T-helper 1 cell treated with Interleukin-12 subunit alpha and Interleukin-12 subunit beta and Interleukin-4 antibody, amounts not matched to agents 30 ng/mL and 1 ng/mL, for 36 hours (primary cell): ENCODE measurements at regions not wholly inside any gene's neighbourhood (a gene's known extent, or its start where the extent isn't known, plus 50 kb on each side); places are given as distances from the start of the nearest gene placed in this dataset.
"Not testable (repeated sequence)": the region's sequence is repeated elsewhere in the genome, so short reads cannot be mapped to it uniquely, and the experiment has no call there.

Experiments
- intact Hi-C: fragments of 100-400 bp; cut with micrococcal nuclease; formaldehyde crosslinking; loops from one replicate; pipeline ENCODE4 v1.15.1; 2024

DNA sequence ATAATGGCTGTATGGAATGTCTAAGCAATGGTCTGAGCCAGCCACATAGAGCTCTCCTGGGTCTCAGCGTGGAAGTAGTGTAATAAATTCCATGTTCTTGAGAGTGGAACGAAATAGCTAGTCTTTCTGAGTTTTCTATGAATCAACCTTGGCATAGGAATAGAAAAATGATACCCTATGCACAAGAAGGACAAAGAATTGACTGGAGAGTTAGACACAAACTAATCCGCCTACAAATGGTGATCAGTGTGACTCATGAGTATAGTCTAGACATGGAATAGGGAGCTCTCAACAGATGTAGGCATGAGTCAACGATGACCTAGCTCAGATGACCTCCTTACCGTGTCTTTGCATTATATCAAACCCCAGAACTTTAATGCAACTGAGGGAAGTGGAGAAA is 256.8 kb upstream of the GRIN3A start:
- intact Hi-C loops, result no loop called here

DNA sequence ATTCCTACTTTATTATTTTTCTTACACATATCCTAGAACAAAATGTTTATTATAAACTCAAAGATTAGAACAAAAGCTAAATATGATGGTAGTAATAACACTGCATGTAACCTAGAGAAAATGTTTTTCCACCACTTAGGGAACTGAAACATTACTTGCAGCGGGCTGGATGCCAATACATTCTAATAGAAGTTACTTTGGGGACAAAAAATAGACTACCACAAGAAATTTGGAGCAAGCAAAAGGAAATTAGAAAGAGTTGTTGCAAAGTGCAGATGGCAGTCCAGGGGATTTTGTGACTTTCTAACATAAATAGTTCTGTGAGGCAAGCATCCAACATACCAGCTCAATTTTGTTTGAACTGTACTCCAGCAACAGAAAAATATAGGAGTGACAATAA is 255.3 kb upstream of the GRIN3A start:
- intact Hi-C loops, result no loop called here

DNA sequence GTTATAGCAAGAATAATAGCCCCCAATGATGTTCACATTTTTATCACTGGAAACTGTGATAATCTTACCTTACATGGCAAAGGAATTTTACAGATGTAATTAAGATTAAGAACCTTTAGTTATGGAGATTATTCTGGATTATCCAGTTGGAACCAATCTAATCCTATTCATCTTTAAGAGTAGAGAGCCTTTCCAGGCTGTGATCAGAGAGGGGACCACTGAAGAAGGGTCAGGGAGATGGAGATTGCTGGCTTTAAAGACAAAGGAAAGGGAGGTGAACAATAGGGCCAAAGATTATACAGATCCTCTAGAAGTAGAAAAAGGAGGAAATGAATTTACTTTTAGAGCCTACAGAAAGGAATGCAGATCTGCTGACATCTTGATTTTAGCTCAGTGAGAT is 253.5 kb upstream of the GRIN3A start:
- intact Hi-C loops, result no loop called here

DNA sequence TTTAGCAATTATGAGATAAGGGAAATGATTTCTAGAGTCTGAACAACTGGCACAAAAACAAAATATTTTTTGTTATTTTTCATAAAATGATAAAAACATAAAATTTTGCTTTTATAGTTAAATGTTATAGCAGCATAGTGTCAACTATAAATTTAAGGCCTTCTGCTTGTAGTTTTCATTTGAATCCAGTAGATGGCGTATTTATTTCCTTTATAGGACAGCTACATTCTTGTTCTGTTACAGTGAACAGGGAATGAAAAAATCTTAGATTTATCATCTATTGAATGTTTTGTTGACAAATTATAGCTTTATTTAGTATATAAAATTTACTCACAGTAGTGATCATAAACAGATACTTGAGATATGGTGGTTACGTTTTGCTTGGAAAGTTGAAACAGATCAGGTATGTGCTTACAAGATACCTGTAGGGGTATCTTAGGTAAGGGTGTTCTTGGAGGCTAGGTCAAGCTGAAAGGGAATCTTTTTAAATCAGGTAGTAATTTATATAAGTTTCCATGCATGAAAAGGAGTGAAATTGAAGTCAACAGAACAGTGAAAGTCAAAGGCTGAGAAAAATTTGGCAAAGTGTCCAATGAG is 239.3 kb upstream of the GRIN3A start:
- intact Hi-C loops, result no loop called here

DNA sequence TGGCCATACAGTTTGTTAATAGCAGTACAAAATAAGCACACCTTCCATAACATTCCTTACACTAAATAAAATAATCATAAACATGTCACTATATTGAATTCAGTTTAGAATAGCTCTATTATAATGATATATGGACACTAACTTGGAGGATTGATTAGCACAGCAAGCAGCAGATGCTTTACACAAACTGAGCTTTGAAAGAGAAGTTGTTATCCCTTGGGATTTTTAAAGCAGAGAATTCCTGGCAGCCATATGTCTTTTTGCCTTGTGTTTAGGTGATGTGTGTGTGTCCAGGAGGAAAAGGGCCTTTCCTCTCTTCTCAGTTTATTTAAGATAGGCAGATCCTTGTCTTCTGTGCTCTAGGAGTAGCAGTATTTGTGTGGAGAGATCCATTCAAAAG is 232.2 kb upstream of the GRIN3A start:
- intact Hi-C loops, result no loop called here

DNA sequence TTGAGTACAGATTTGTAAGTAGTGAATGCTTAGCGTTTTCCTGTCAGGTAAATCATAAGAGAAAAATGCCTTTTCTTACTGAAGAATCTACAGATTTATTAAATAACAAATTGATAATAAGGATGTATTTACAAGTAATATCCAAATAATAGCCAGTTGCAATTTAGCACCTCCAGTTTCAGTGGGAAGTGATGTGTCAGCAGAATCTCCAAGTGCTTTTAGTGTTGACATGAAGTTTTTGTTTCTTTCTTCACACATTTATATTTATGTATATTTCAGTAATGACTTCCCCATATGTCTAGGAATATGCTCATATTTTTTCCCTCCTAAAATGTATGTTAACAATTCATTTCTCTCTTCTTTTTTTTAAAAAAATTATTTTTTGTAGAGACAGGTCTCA is 229.9 kb upstream of the GRIN3A start:
- intact Hi-C loops, result no loop called here

DNA sequence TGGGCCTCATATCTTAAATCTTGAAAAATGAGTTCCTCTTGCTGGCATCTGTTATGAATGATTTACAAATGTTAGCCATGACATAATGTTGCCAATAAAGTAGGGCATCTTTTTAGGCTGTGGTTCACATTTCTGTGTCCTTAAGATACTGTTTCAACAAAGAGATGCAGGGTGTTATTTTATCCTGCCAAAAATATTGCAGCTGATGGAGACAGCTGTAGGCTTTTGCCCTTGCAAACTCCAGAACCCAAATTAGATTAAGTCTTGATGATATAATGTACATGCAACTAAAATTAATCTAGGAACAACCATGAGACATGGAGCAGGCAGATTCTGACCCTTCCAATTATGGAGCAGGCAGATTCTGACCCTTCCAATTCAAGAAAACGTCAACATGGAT is 228.2 kb upstream of the GRIN3A start:
- intact Hi-C loops, result no loop called here

DNA sequence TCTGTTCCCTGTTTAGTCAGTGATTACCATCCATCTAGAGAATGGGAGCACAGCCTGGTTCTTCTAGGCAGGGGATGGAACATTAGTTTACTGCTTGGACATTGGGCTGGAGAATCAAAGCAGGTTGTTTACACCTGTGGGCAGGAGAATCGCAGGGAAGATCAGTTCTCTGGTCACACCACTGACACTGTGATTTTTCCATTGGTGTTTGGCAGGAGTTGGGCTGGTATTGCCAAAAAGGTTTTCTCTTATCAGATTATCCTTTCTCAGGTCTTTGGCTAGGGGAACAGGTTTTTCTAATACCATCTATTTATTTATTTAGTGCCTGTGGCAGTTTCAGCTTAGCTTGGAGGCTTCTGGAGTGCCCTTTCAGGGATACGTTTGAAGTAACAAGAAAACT is 219.3 kb upstream of the GRIN3A start:
- intact Hi-C loops, result no loop called here

DNA sequence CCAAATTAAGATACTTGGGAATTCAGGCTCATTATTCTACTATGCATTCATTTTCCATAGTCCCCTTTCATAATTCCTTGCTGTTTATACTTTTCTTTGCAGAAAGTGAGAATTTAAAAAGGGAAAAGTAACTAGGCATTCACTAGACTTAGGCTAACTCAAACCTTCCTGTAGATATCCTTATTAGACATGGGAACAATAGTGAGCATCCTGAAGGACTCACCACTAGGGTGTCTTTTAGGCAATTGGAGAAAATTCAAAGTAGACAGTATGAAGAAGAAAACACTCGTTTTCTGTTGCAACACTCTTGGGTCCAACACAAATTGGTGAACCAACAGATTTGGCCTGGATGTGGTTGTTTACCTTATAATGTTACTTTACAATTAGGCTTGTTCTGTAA is 213.2 kb upstream of the GRIN3A start:
- intact Hi-C loops, result no loop called here

DNA sequence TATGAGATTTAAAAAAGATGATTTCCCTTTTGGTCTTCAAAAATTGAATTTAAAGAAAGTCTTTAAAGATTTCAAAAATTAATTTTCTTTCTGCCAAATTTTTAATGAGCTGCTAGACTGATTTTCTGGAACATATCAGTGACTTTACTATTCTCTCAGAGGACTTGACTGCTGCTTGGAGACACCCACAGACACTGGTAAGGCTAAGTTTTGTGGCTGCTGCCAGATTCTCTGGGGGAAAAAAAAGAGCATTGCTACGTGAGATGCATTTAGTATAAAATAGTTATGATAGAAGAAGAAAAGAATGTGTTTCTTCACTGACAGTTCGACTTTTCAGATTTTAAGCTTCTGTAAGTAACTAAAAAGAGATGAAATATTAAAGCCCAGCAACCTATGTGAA is 193.3 kb upstream of the GRIN3A start:
- intact Hi-C loops, result no loop called here

DNA sequence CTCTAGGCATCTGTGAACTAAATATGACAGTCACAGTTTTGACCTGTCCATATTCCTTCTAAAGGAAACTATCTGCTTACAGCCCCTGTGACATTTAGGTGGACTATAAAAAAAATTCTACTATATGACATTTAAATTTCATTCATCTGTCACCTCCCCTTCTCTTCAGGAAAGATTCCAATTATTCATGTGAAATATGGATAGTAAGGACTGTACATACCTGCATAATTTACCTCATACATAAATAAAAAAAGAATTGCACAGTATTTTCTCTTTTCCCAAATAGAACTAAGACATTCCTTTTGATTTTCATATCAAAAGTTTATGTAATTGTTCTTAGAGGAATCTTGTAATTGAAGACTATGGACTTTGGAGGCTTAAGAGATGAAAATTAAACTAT is 192.3 kb upstream of the GRIN3A start:
- intact Hi-C loops, result no loop called here

DNA sequence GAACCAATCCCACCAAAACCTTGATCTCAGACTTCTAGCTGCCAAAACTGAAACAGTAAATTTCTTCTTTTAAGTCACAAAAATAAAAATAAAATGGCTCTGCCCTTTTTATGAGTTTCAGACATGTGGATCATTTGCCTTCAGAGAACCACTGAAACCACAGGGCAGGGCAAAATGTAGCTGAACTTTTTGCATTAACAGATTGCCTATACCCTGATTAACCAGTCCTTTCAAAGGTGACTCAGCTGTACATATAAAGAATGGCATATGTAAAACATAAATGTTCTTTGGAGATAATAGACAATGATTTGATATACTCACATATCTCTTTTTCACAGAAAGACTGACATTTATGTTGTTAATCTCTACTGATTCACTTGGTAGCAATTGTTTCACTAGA is 187.1 kb upstream of the GRIN3A start:
- intact Hi-C loops, result no loop called here

DNA sequence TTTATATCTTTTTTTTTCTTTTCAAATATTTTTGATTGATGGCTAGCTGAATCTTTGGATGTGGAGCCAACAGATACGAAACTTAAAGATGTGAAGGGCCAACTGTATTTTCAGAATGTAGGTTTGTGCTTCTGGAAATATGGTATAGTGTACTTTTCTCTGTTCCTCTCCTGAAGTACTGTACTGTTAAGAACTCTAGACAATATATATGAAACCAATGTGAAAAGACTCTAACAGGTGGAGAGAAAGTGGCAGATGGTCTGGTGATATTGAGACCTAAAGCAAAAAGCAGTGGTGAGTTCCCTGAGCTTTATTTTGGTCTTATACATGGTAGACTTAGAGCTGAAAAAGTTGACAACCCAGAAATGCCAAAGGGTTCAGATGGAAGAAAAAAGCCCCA is 185.0 kb upstream of the GRIN3A start:
- intact Hi-C loops, result no loop called here

DNA sequence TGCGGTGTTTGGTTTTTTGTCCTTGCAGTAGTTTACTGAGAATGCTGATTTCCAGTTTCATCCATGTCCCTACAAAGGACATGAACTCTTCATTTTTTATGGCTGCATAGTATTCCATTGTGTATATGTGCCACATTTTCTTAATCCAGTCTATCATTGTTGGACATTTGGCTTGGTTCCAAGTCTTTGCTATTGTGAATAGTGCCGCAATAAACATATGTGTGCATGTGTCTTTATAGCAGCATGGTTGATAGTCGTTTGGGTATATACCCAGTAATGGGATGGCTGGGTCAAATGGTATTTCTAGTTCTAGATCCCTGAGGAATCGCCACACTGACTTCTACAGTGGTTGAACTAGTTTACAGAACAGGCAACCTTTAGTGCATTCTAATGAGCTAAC is 178.5 kb upstream of the GRIN3A start:
- intact Hi-C loops, result not testable (repeated sequence)

DNA sequence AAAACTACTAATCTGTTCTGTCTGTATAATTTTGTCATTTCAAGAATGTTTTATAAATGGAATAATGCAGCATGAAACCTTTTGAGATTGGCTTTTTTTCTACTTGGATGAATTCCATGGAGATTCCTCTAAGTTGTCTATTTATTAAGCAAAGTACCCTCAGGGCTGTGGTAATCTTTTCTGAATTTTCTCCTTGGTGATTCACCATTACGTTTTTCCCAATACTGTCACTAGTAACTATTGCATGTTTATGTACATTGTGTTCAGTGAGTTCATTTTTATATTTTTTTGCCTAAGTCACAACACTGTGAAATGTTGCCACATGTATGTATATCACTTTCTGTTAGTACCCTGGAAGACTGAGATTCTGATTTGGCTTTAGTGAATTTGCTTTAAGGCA is 177.0 kb upstream of the GRIN3A start:
- intact Hi-C loops, result no loop called here

DNA sequence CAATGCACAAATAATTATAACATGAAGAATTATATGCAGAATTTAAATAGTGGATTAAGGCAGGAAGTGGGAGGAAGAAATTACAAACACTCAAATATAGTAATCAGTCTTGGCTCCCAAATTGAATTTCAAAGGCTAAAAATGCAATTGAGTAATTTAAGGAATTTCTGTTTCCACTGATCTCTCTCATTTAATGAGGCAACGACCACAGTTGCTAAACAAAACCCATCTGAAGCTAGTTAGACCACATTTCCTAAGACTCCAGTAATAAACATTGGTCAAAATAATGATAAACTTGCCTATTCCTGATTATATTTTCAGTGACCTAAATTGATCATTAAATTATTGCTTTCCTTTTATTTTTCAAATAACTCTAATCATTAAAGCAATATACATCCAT is 174.3 kb upstream of the GRIN3A start:
- intact Hi-C loops, result no loop called here

DNA sequence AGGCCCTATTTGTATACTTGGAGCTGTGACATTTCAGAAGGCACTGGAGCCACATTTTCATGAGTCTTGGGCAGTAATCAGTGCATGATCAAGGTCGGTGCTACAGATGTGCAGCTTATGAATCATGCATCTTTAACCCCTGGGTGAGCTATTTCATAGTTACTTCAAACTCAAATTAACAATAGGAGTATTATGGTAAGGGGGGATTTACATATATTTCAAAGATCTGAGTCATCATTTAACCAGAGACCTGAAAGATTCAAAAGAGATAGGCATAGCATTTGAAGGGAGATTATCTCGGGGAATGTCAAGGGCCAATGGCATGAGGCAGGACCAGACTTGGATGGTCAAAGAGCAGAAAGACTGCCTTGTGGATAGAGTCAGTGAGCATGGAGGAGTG is 169.0 kb upstream of the GRIN3A start:
- intact Hi-C loops, result no loop called here

DNA sequence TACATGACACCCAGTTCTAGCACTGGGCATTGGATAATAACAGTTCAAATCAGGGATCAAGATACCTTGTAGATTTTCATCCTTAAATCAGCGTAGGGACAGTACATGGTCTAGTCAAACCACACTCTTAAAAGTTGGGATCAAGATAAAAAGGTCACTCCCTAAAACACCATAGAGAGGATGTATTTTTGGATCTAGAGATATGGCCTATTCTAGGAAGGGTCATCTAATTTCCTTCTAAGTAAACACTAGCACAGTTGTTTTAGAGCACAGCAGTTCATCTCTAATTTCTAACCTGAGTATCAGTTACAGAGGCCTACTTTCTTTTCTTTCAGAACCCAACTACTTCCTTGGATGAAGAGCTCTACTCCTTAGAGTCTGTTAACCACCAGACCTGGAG is 166.4 kb upstream of the GRIN3A start:
- intact Hi-C loops, result no loop called here

DNA sequence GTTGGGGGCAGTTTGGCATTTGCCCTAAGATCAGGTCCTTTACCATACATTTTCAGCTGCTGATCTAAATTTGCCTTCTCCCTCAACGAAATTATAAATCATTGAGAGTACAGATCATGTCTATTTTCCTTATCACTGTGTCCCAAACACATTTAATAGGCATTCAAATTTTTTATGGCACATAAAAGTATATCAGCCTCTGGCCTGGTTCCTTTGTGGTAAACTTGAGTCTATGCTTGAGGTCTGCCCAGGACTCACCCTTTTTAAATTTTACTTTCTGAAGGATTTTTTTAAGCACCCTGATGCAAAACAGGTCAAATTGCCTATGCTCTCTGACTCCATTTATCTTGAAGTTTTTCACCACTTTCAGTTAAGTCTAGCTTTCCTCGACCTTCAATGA is 163.6 kb upstream of the GRIN3A start:
- intact Hi-C loops, result no loop called here

DNA sequence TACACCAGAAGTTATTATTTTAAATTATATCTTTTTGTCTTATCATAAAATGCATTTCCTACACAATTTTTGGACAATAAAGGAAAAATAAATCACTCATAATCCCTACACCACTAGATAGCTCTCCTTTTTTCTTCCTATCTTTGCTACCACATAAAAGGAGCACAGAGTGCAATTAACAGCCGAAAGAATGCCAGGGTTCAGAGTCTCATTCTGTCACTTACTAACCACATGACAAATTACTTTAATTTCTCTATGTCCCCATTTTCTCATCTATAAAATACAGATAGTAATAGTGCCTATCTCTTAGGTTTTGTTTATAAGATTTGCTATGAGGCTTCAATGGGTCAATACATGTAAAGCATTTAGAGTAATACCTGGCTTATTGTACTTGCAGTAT is 158.7 kb upstream of the GRIN3A start:
- intact Hi-C loops, result no loop called here

DNA sequence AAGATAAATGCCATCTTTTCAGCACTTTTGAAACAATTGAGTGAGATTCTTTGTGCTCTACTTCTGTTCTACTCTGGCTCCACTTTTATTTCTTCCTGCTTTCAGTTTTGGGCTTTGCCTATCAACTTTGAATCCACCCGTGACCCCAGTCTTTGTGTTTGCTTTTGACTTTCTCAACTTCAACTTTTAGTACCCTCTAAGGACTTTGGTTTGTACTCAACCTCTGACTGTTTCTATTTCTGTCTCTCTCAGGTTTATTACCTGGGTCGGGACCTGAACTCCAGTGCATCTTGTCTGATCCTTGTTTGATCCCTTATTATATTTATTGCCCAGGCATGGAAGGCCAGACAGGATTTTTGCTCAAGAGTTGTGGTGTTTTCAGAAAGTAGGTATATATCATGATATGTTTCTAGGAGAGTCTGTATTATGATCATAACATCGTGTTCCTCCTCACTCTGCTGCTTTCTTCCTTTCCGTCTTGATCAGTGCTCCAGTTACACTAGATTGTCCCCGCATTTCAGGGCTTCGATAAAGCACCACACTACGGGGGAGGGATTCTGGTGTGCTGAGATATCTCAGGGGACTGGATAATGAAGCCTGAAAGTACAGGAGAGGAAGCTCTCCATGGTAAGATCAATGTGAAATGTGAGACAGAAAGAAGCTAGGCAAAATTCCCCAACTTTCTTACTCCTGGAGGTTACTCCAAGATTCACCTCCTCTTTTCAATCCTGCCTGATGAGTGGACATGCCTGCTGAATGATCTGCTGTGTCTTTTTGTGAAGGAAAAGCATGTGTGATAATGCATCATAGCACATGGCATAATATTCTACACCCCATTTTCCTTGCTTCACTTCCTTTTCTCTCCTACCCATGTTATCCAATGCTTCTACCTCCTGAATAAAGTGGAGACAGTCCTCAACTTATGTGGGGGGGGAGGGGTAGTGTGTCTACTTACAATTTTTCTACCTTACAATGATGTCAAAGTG is 155.5 kb upstream of the GRIN3A start:
- intact Hi-C loops, result no loop called here

DNA sequence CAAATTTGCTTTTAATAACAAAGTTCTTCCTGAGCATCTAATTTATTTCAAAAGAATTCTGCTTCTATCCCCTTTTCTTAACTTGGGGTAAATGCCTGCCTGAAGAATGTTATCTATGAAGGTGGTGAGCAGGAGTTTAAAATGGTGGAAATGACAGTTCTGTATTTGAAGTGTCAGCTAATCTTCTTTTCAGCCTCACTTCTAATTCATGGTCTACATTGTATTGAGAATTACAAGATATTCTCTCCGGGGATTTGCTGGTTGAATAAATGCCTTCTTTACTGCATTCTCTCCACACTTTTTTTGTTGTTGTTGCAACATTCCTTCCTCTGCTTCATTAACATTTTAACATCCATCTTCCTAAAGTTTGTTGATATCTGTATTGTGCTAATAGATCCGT is 143.1 kb upstream of the GRIN3A start:
- intact Hi-C loops, result no loop called here

DNA sequence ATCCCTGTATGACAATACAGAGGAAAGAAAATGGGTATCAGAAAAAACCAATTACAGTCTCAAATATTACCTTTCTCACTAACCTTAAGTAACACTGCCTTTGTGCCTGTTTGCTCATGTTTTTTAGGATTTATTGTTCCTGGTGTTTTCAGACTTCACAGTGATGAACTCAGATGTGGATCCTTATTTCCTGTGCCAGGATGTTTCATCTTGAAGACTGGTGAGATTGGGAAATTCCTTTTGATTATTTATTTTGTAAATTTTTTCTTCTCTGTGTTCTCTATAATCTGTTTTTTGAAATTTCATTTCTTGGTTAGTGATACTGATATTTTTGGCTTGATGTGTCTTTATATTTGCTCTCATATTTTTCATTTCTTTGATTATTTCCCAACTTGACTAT is 142.4 kb upstream of the GRIN3A start:
- intact Hi-C loops, result no loop called here
